ENCODE measurements at regions not wholly inside any gene's neighbourhood (a gene's known extent, or its start where the extent isn't known, plus 50 kb on each side); places are given as distances from the start of the nearest gene placed in this dataset.
"Not testable (repeated sequence)": the region's sequence is repeated elsewhere in the genome, so short reads cannot be mapped to it uniquely, and the experiment has no call there.

DNA sequence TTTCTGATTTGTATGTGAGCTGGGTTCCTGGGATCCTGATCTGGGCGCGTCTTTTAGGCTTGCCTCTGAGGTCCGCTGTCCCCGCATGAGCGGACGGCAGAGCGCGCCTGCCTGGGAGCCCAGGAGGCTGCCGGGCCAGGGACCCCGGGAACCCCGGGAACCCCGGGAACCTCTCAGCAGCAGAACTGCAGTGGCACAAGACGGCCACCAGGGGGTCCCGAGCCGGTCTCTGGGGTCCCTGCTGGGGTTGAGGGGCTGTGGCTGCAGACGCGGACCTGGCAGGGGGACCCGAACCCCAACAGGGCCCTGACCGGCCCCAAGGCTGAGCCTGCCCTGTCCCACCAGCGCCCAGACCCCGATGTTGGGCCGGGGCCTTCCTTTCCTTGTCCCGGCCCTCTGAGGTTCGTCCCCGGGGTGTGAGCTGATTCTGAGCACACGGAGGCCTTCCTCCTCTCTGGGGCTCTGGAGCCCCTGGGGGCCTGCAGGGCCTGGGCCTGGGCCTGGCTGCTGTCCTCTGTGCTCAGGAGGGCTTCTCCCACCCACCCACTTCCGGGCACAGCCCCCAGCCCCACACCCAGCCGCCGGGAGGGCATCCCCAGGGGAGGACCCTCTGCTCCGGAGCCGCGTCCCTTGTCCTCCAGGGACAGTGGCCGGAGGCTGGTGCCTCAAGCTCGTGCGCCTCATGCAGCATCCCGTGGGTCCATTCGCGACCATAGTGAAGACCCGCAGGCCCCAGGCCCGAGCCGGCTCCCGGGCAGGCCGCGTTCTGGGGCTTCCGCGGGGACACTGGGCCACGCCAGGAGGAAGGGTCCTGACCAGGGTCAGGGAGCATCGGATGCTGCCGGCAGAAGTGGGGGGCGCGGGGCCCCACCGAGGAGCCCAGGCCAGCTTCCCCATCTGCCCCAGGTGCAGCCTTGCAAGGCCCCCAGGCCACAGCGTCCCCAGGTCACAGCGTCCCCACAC, 152.9 kb downstream of the TMEM121 start:
- DNase-seq (ENCODE audit: low read depth), result not testable (repeated sequence)

DNA sequence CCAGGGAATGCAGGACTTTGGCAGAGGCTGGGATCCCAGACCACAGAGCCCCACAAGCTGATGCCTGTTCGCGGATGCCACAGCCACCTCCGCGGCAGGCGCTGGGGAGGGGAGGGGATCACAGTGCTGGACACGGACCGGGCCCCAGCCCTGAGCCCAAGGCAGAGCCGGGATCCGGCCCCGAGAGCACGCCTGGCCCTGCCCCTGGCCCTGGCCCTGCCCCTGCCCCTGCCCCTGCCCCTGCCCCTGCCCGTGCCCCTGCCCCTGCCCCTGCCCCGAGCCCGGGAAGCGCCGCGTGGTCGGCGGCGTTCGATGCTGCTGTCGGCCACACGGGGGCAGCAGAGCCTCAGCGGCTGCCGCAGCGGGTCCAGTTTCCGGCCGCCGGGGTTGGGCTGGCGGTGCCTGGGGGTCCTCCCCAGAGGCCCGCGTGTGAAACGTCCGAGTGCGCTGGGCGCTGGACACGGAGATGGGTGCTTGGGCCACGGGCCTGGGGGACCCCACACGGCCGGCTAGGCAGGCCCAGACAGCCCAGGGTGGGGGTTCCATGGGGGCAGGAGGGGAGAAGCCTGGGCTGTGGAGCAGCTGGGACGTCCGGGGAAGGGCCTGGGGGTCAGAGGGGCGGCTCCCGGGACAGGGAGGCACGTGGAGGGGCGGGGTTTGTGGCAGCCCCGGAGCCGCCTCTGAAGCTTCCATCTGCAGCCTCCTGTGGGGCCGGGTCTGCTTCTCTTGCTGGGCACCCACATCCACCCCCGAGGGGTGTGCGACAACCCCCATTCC, 153.8 kb downstream of the TMEM121 start:
- not testable (repeated sequence) for DNase-seq (ENCODE audit: low read depth)

DNA sequence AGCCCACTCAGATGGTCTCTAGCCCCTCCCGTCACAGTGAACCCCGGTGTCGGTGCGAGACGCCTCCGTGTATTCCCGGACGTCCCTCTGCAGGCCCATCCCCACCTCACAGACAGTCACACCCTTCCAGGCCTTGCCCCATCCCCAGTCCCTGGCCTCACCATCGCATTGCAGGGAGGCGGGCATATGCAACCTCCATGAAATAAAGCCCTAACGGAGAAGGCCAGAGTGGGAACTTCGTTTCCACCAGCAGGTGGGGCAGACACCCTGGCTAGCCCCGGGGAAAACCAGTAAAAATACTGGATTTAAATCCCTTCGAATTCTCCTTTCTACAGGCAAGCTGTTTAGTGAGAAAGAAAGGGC, 154.3 kb downstream of the TMEM121 start:
- DNase-seq (ENCODE audit: low read depth), result not testable (repeated sequence)

DNA sequence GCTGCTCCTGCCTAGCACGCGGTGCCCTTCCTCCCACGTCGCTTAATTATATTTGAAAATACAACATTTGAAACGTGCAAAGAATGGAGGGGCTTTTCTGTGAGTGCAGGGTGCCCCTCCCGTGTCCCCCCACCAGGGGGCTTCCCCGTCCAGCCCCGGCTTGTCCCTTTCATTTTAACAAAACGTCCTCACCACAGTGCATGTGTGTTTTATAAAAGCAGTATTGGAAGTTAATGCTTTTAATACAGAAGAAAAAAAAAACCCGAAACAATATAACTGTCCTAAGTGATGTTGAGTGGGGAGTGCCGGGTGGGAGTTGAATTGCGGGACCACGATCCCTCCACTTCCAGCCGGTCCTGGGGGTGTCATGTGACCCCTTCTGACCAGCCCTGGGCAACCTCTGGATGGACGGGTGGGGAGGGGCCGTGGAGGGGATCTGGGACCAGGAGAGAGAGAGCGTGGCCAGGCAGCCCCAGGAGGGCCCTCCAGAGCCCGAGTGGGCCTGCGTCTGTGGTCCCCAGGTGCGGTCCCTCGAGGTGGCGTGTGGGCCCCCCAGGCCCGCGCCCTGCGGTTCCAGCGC, 155.3 kb downstream of the TMEM121 start:
- DNase-seq (ENCODE audit: low read depth), result not testable (repeated sequence)

DNA sequence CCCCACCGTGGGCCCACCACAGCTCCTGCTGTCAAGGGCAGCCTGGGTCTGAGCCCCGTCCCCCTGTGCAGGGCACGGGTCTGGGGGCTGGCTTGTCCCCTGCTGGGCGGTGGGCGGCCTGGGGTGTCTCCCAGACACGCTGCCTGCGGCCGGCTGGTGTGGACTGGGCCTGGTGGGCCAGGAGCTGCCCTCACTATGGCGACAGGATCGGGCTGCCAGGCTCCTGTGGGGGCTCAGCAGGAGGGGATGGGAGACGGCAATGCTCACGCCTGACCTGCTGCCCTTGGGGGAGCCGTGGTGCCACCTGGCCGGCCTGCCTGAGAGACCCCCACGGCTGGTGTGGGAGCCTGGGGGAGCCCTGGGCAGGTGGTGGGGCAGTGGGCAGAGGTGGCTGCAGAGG, 156.1 kb downstream of the TMEM121 start:
- DNase-seq (ENCODE audit: low read depth), result not testable (repeated sequence)

DNA sequence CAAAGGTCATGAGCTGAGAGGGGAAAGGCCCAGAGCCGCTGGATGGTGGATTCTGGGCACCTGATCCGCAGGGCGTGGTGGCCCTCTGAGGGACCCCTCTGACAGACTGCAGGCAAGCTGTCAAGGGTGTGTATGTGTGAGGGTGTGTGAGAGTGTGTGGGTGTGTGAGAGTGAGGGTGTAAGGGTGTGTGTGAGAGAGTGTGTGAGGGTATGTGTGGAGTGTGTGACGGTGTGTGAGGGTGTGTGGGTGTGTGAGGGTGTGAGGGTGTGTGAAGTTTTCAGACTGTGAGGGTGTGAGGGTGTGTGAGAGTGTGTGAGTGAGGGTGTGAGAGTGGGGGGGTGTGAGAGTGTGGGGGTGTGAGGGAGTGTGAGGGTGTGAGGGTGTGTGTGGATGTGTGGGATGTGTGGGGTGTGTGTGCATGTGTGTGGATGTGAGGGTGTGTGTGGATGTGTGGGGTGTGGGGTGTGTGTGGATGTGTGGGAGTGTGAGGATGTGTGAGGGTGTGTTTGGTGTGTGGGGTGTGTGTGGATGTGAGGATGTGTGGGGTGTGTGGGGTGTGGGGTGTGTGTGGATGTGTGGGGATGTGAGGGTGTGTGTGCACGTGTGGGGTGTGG, 156.7 kb downstream of the TMEM121 start:
- no peak for DNase-seq (ENCODE audit: low read depth)

DNA sequence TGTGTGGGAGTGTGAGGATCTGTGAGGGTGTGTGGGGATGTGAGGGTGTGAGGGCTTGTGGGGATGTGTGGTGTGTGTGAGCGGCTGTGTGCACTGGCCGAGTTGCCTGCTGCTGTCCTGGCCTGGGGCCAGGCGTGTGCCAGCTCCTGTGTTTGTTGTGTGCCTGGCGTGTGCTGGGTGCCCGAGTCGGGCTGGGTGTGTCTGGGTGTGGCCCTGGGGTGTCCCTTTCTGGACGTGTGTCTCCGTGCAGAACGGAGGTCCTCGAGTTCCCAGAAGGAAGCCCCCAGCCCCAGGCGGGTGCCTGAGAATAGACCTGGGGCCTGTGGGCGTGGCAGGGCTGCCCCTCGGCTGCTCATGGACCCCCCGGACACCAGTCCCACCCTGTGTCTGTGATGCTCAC, 157.7 kb downstream of the TMEM121 start:
- not testable (repeated sequence) for DNase-seq (ENCODE audit: low read depth)

DNA sequence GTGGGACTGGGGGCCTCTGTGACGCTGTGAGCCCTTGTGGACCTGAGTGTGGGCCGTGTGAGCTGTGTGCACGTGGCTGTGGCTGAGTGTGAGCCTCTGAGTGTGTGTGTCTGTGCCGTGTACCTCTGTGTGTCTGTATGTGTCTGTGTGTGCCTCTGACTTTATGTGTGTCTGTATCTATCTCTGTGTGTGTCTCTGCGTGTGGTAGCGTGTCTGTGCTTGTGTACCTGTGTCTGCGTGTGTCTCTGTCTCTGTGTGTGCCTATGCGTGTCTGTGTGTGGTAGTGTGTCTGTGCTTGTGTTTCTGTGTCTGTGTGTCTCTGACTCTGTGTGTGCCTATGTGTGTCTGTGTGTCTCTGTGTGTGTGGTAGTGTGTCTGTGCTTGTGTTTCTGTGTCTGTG, 158.2 kb downstream of the TMEM121 start:
- not testable (repeated sequence) for DNase-seq (ENCODE audit: low read depth)

DNA sequence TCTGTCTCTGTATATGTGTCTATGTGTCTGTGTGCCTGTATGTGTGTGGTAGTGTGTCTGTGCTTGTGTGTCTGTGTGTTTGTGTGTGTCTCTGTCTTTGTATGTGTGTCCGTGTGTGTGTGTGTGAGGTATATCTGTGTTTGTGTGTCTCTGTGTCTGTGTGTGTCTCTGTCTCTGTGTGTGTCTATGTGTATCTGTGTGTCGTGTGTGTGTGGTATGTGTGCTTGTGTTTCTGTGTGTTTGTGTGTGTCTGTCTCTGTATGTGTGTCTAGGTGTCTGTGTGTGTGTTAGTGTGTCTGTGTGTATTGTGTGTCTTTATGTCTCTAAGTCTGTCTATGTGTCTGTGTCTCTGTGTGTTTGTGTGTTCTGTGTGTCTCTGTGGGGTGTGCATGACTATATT, 158.6 kb downstream of the TMEM121 start:
- DNase-seq (ENCODE audit: low read depth), result no peak

DNA sequence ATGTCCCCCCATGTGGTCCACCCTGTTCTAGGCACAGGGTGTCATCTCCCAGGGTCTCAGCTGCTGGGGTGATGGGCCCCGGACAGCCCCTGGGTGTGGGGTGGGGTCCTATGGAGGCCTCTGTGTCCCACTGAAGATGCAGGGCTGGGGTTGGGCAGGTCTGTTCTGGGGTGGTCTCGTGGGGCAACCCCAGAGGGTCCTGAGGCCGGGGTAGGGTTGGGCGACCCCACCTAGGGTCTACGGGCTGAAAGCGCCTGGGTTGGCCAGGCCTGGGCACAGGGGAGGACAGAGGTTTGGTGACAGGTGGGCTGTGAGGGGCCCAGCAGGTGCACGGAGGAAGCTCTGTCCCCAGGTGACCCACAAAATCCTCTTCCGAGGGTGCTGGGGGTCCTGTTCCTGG, 159.2 kb downstream of the TMEM121 start:
- not testable (repeated sequence) for DNase-seq (ENCODE audit: low read depth)

DNA sequence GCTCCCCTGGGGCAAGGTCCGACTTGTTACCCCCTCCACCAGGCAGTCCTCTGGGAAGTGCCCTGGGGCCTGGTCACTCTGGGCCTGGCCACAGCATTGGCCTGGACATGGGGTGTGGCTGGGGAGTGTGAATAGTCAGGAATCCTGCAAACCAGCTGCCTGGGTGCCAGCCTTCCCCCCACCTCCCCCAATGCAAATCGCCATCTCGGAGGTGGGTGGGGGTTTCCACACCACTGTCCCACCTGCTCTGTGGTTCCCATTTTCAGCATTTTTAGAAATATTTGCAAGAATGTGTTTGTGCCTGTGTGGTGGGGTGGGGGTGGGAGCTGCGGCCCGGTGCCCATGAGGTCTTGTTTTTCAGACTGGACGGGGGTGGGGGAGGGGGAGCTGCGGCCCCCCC, 159.7 kb downstream of the TMEM121 start:
- not testable (repeated sequence) for DNase-seq (ENCODE audit: low read depth)

DNA sequence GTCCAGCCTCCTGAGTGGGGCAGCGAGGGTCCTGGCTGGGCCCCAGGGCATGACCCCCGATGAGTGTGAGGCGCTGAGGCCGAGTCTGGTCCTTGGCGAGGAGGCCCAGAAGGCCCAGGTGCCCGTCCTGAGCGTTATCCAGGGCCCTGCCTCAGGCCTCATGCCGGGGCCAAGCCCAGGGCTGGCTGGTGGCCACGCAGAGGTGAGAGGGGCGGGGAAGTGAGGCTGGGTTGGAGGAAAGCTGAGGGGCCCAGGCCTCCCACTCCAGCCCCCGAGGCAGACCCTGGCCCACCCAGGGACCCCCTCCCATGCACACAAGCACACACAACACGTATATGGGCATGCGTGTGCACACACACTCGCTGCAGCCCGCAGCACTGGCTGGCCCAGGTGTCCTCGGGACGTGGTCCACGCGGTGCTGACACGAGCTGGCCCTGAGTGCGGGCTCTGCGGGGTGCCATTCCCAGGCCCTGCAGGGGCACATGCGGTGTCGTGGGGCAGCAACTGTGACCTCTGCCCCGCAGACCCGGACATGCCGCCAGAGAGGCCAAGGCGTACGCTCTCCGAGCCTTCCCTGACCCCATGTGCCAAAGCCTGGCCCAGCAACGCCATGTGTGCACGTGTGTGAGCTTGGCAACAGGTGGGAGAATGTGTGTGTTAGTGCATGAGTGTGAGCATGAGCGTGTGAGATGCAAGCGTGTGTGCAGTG, 160.2 kb downstream of the TMEM121 start:
- not testable (repeated sequence) for DNase-seq (ENCODE audit: low read depth)

DNA sequence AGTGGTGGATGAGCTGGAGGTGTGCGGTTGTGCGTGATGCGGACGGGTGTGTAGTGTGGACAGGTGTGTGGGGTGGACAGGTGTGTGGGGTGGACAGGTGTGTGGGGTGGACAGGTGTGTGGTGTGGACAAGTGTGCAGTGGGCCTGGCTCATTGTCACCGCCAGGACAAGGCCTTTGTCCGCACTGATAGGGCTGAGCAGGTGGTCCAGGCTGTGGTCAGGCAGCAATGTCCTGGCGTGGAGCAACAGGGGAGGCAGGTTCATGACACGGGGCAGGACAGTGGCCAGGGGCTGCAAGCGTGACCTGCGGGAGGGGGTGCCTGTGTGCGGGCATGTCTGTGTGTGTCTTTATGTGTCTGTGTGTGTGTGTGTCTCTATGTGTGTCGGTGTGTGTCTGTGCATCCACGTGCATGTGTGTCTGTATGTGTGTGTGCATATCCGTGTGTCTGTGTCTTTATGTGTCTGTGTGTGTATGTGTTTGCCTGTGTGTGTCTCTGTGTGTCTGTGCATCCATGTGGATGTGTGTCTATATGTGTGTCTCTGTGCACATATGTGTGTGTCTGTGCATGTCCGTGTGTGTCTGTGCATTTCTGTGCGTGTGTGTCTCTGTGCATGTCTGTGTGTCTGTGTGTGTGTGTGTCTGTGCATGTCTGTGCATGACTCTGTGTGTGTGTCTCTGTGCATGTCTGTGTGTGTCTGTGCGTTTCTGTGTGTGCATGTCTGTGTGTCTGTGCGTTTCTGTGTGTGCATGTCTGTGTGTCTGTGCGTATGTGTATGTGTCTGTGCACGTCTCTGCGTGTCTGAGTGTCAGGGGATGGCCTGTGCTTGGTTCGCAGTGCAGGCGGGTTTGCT, 161.0 kb downstream of the TMEM121 start:
- DNase-seq (ENCODE audit: low read depth), result not testable (repeated sequence)

DNA sequence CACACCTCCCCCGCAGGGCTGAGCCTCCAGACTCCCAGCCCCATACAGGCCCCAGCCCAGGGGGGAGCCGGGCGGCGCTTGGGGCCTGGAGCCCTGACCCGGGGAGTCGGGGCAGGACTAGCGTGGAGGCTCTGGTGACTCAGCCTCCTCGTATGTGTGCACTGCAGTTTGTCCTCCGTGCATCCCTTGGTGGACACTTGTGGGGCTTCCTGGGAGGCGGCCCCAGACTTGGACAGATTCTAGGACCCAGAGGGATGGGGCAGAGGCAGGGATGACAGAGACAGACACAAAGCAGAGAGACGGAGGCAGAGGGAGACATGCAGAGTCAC, 161.6 kb downstream of the TMEM121 start:
- not testable (repeated sequence) for DNase-seq (ENCODE audit: low read depth)

DNA sequence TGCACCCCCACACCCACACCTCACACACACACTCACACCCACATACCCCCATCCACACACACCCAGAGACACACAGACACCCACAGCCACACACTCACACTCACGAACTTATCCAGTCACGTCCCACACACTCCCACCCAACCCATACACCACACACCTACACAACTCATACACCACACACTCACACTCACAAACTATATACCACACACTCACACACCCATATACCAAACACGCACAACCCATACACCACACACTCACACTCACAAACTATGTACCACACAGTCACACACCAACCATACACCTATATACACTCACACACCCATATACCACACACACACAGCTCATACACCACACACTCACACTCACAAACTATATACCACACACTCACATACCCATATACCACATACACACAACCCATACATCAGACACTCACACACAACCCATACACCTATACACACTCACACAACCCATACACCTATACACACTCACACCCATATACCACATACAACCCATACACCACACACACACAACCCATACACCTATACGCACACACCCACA, 162.4 kb downstream of the TMEM121 start:
- DNase-seq (ENCODE audit: low read depth), result not testable (repeated sequence)

DNA sequence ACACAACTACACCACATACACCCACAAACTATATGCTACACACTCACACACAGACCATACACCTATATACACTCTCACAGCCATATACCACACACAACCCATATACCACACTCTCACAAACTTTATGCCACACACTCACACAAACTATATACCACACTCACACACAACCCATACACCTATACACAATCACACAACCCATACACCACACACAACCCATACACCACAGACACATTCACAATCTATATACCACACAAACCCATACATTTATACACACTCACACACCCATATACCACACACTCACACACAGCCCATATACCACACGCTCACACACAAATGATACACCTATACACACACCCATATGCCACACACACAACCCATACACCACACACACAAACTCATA, 163.3 kb downstream of the TMEM121 start:
- DNase-seq (ENCODE audit: low read depth), result no peak

DNA sequence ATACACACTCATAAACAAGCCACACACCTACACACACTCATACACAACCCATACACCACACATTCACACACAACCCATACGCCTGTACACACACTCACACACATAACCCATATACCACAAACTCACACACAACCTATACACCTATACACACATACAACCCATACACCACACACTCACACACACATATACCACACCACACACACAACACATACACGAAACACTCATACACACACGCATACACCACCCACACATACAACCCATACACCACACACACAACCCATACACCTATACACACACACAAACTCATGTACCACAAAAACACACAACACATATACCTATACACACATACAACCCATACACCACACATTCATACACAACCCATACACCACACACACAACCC, 164.3 kb downstream of the TMEM121 start:
- DNase-seq (ENCODE audit: low read depth), result no peak

DNA sequence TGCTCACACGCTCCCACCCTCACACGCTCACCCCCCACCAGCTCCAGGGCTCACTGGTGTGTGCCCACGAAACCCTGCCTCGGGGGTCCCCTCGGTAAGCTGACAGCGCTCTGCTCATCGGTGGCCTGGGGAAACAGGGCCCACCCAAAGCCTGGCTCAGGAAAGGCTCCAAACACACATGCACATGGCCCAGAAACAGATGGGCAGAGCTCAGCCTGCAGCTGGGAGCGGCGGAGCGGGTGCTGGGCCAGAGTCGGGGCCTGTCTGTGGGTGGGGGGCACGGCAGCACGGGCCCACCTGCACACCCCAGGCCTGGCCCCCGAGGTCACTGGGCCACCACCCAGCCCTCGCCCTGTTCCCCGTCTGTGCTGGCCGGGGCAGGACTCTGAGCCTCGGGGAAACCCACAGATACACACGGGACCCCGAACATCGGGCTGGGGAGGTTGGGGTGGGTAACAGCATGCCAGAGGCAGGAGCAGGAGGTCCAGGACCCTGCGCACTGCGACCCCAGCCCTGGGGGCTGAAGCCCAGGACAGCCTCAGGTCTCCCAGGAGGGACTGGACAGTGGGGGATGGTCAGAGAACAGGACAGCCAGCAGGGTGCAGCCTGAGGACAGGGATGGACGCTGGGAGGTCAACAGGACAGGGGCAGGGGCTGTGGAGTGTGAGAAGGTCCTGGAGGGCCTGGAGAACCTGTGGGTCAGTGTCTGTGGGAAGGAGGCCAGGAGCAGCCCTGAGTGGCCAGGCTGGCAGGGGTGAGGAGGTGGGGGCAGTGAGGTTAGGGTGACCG, 165.1 kb downstream of the TMEM121 start:
- not testable (repeated sequence) for DNase-seq (ENCODE audit: low read depth)

DNA sequence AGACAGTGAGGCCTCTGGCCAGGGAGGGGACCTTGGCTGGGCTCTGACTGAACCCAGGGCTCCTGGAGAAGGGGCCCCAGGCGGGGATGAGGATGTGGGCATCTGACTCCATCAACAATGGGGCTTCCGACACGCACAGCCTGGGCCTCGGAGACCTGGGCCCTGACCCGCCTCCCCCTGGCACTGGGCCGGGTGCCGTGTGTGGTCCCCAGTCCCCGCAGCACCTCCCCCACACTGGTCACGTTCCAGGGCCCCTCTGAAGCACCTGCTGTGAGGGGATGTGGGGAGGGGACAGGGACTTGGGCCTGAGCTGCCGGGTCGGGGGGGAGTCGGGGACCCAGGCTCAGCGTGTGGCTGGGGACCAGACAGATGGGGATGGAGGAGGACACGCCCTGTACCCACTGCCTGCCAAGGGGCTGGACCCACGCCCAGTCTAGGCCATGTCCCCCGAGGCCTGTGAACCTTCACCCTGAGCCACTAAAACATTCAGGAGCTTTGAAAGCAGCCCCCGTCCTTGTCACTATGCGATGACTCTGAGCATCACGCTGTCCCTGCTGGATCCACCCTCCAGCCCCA, 165.8 kb downstream of the TMEM121 start:
- DNase-seq (ENCODE audit: low read depth), result not testable (repeated sequence)
